GM12865 (cell line): ENCODE measurements at regions not wholly inside any gene's neighbourhood (a gene's known extent, or its start where the extent isn't known, plus 50 kb on each side); places are given as distances from the start of the nearest gene placed in this dataset.

Experiments
- DNase-seq: peaks from one replicate; pipeline ENCODE4 v3.0.0; 2010; ENCODE audit warnings: low read depth
- H3K4me3 ChIP-seq: 2 replicates; pipeline ENCODE4 v1.5.1; 2011; ENCODE audit warnings: mild to moderate bottlenecking, low read depth, low read length, control low read depth
- TF ChIP-seq, protein P1 (sequence below): IDR thresholded peaks from 2 replicates; pipeline ENCODE4 v1.5.1; 2011; ENCODE audit warnings: low read length, control low read depth, low read depth, inconsistent platforms; ENCODE audit not compliant: insufficient read depth; ENCODE audit errors: missing control alignments

DNA sequence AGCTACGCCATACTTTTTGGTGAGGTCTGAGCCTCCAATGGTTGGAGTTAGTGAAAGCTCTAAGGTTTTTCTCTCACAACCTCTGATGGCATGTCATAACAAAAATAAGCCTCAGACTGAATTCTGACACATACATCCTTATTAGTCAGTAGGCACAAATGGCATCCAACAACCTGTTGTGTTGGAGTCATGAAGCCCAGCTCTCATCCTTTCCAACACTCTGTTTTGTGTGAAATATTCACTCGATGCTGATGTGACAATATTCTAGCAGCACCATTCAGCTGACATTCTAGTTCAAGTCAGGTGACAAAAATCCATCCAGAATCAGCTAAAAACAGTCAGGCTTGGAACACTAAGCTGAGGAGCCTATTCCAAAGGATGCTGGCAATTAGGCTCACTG lies 603.2 kb upstream of the ID2 start:
- no peak overlapping the region for H3K4me3 ChIP-seq
- TF ChIP-seq, protein P1, sequence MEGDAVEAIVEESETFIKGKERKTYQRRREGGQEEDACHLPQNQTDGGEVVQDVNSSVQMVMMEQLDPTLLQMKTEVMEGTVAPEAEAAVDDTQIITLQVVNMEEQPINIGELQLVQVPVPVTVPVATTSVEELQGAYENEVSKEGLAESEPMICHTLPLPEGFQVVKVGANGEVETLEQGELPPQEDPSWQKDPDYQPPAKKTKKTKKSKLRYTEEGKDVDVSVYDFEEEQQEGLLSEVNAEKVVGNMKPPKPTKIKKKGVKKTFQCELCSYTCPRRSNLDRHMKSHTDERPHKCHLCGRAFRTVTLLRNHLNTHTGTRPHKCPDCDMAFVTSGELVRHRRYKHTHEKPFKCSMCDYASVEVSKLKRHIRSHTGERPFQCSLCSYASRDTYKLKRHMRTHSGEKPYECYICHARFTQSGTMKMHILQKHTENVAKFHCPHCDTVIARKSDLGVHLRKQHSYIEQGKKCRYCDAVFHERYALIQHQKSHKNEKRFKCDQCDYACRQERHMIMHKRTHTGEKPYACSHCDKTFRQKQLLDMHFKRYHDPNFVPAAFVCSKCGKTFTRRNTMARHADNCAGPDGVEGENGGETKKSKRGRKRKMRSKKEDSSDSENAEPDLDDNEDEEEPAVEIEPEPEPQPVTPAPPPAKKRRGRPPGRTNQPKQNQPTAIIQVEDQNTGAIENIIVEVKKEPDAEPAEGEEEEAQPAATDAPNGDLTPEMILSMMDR, result no peak
- DNase-seq, result no peak

DNA sequence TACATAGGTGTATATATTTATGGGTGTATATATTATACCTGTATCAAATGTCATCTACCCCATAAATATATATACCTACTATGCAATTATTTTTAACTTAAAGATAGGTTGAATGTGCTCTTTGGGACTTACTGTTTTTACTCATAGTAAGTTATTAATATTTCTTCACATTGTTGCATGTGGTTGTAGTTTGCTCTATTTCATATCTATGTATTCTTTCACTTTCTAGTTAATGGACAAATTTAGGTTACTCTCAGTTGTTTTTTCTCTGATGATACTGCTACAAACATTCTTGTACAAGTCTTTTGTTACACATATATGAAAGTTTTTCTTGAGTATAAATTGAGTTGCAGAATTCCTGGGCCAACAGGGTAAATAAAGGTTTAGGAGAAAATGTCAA lies 601.8 kb upstream of the ID2 start:
- H3K4me3 ChIP-seq, result no peak overlapping the region
- TF ChIP-seq, protein P1, result no peak
- no peak for DNase-seq

DNA sequence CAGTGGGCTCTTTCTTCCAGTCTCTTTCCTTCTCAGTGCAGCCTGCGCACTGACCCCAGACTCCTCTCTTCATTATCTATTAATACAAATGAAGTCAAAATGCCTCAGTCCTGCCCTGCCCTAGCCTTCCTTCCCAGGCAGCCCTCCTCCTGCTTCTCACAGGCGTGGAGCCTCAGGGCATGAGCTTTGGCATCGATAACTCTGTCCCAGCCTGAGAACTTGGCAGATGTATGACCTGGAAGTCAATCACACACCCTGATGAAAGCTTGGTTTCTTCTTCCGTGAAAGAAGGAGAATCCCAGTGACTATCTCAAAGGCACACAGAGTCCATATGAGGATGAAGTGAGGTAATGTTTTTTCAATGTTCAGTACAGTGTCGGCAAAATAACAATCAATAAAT lies 600.7 kb upstream of the ID2 start:
- H3K4me3 ChIP-seq, result no peak overlapping the region
- DNase-seq, result no peak
- TF ChIP-seq, protein P1, result no peak

DNA sequence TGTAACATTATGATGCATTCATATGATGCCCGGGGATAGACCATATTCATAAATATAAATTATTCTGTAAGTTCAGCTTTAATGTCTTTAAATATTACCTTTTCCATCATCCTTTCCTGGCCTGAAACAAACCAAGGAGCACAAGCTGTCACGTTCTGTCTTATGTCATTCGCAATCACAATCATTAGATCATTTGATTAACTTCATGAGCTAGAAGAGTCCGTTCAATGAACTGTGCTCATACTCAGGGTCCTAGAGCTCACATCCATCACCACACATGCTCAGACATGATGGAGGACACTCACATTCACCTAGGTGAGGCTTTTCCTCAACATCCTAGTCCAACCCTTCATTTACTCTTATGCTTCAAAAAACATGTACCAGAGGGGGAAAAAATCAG lies 599.0 kb upstream of the ID2 start:
- no peak for DNase-seq
- TF ChIP-seq, protein P1, result no peak
- H3K4me3 ChIP-seq, result no peak overlapping the region

DNA sequence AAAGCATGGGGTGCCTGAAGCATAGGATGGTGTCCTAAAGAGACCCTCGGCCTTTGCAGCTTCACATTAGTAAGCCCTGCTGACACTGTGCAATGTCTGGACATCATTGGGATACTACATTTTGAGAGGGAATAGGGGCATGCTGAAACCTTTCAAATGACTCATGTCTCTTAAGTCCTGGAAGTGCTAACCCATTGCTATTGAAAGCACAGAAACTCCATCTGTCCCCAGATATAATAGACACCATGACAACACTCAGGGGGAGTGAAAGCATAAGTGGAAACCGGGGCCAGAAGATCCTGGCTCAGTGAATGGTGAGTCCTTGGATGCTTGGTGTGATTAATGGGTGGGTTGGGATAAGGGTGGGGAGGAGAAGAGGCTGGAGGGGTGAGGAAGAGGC lies 595.5 kb upstream of the ID2 start:
- DNase-seq, result no peak
- TF ChIP-seq, protein P1, result no peak
- H3K4me3 ChIP-seq, result no peak overlapping the region

DNA sequence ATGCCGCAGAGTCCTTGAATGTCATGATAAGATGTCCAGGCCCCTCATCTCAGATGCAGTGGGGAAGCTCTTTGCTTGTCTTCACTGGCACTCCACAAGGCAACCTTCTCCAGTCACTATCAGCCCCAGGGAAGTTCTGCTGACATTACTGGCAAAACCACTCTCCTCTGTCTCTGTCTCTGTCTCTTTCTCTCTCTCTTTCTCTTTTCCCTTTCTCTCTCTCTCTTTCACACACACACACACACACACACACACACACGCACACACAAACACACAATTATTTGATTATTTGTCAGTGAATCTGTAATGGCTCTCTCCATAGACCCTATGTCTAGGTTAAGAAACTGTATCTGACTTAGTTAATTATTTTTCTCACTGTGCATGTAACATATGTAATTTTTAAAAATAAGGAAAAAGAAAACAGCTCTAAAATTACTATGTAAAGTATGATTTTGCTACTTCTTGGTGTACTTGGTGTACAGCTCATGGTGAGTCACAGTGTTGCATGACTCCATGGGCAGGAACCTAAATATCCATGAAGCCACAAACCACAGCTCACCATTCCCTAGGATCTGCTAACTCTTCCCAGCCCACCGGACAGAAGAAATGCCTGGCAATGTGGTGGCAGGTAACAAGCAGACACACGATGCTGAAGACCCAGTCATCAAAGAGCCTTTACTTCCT lies 594.9 kb upstream of the ID2 start:
- H3K4me3 ChIP-seq, result no peak overlapping the region
- DNase-seq, result no peak
- TF ChIP-seq, protein P1, result no peak

- no peak overlapping the region for H3K4me3 ChIP-seq
- TF ChIP-seq, protein P1, result no peak
- DNase-seq, result no peak
Observed at GRCh38 chr2:8087480-8087840, 594.4 kb upstream of the ID2 start.
